ENCODE measurements at regions not wholly inside any gene's neighbourhood (a gene's known extent, or its start where the extent isn't known, plus 50 kb on each side); places are given as distances from the start of the nearest gene placed in this dataset.

DNA sequence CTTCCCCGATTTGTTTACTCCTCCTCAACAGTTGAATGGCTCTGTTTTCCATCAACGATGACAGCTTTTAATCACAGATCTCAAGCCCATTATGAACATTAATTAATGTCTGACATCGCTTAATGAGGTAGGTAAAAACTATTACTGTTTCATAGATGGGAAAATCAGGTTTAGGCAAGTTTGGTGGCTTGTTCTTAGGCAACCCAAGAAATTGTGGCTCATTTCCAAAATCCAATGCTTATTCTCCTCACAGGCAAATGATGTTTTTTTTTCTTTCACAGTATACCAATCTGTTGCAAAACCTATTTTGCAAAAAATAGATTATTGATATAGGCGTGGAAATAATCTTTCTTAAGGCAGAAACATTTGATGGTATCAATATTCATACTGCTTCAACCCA lies 70.8 kb upstream of the CHD1 start:
- TF ChIP-seq, protein P1, sequence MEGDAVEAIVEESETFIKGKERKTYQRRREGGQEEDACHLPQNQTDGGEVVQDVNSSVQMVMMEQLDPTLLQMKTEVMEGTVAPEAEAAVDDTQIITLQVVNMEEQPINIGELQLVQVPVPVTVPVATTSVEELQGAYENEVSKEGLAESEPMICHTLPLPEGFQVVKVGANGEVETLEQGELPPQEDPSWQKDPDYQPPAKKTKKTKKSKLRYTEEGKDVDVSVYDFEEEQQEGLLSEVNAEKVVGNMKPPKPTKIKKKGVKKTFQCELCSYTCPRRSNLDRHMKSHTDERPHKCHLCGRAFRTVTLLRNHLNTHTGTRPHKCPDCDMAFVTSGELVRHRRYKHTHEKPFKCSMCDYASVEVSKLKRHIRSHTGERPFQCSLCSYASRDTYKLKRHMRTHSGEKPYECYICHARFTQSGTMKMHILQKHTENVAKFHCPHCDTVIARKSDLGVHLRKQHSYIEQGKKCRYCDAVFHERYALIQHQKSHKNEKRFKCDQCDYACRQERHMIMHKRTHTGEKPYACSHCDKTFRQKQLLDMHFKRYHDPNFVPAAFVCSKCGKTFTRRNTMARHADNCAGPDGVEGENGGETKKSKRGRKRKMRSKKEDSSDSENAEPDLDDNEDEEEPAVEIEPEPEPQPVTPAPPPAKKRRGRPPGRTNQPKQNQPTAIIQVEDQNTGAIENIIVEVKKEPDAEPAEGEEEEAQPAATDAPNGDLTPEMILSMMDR (IDR thresholded peaks at IDR 0.05): no peak
- TF ChIP-seq POLR2A (IDR thresholded peaks at IDR 0.05): no peak
- TF ChIP-seq POLR2AphosphoS5 (IDR thresholded peaks at IDR 0.05): no peak
